ENCODE measurements at regions not wholly inside any gene's neighbourhood (a gene's known extent, or its start where the extent isn't known, plus 50 kb on each side); places are given as distances from the start of the nearest gene placed in this dataset.

GRCh38 chr12:75774261-75775052 is 257.1 kb downstream of the PHLDA1 start (continued):
- TF ChIP-seq ZNF280D (CRISPR knock-in tag; IDR thresholded peaks at IDR 0.05) (no peak), KDM1A (CRISPR knock-in tag; IDR thresholded peaks at IDR 0.05) (peak; percentile 72; the same call in 1 of the 2 replicates), DZIP1 (CRISPR knock-in tag; IDR thresholded peaks at IDR 0.05) (no peak), STAT6 (CRISPR knock-in tag; IDR thresholded peaks at IDR 0.05; ENCODE audit: borderline replicate concordance) (no peak), JDP2 (CRISPR knock-in tag; IDR thresholded peaks at IDR 0.05; ENCODE audit: borderline replicate concordance) (no peak), DMAP1 (CRISPR knock-in tag; IDR thresholded peaks at IDR 0.05) (no peak), GATAD2A (CRISPR knock-in tag; IDR thresholded peaks at IDR 0.05) (0 out of 2 replicates have a peak, but pooled peaks have one; percentile 12), PAXIP1 (CRISPR knock-in tag; conservative IDR thresholded peaks at IDR 0.05) (no peak), CEBPG (CRISPR knock-in tag; IDR thresholded peaks at IDR 0.05) (peak; percentile 52), ZNF777 (CRISPR knock-in tag; IDR thresholded peaks at IDR 0.05) (no peak), STAT5B (CRISPR knock-in tag; IDR thresholded peaks at IDR 0.05) (no peak), HCFC1 (IDR thresholded peaks at IDR 0.05; ENCODE audit: low read depth, low read length) (no peak)
- TF ChIP-seq, protein P1, sequence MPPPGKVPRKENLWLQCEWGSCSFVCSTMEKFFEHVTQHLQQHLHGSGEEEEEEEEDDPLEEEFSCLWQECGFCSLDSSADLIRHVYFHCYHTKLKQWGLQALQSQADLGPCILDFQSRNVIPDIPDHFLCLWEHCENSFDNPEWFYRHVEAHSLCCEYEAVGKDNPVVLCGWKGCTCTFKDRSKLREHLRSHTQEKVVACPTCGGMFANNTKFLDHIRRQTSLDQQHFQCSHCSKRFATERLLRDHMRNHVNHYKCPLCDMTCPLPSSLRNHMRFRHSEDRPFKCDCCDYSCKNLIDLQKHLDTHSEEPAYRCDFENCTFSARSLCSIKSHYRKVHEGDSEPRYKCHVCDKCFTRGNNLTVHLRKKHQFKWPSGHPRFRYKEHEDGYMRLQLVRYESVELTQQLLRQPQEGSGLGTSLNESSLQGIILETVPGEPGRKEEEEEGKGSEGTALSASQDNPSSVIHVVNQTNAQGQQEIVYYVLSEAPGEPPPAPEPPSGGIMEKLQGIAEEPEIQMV (CRISPR knock-in tag; IDR thresholded peaks at IDR 0.05; ENCODE audit: low read depth) = no peak
- TF ChIP-seq, protein P2, sequence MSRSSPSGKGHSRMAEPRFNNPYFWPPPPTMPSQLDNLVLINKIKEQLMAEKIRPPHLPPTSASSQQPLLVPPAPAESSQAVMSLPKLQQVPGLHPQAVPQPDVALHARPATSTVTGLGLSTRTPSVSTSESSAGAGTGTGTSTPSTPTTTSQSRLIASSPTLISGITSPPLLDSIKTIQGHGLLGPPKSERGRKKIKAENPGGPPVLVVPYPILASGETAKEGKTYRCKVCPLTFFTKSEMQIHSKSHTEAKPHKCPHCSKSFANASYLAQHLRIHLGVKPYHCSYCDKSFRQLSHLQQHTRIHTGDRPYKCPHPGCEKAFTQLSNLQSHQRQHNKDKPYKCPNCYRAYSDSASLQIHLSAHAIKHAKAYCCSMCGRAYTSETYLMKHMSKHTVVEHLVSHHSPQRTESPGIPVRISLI (CRISPR knock-in tag; IDR thresholded peaks at IDR 0.05; ENCODE audit: borderline replicate concordance) = peak; percentile 67; the same call in 1 of the 2 replicates
